SK-N-MC (cell line): ENCODE measurements at regions not wholly inside any gene's neighbourhood (a gene's known extent, or its start where the extent isn't known, plus 50 kb on each side); places are given as distances from the start of the nearest gene placed in this dataset.

Experiments used
- EZH2 ChIP-seq: fragments of 200-600 bp; sonication (generic); IDR thresholded peaks from one replicate; pipeline ENCODE4 v1.6.1; 2017; ENCODE audit warnings: antibody characterized with exemption
- POLR2AphosphoS5 ChIP-seq: IDR thresholded peaks from 2 replicates; pipeline ENCODE4 v1.6.1; 2012; ENCODE audit warnings: mild to moderate bottlenecking, low read depth, low read length, borderline replicate concordance

DNA sequence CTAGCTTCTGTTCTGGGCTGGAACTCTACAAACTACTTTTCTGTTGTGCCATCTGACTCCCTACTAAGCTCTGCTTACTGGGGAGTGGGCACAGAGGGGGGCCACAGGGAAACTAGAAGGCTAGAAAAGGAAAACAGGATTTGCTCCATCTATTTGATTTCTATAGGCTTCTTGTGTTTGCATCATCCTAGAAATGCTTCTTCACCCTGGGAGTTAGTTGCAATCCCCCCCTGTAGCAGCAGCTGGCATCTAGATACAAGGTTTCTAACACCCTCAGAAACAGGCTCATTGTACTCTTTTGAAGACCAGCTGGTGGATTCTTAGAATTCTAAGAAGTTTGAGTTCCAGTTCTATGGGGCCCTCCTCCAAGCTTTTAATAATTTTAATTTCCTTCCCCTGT, 213.4 kb downstream of the TMA16 start:
- TF ChIP-seq POLR2AphosphoS5 (no peak), EZH2 (no peak)
